ENCODE measurements at regions not wholly inside any gene's neighbourhood (a gene's known extent, or its start where the extent isn't known, plus 50 kb on each side); places are given as distances from the start of the nearest gene placed in this dataset.
"Not testable (repeated sequence)": the region's sequence is repeated elsewhere in the genome, so short reads cannot be mapped to it uniquely, and the experiment has no call there.

GRCh38 chr10:28895671-28896070 is 218.3 kb downstream of the BAMBI start:
- TF ChIP-seq CTCF (conservative IDR thresholded peaks at IDR 0.05; ENCODE audit: low read length); EZH2phosphoT487 (IDR thresholded peaks at IDR 0.05; ENCODE audit: borderline replicate concordance): not testable (repeated sequence)

Data from Loucy (cell line).